H1 (cell line): ENCODE measurements at regions not wholly inside any gene's neighbourhood (a gene's known extent, or its start where the extent isn't known, plus 50 kb on each side); places are given as distances from the start of the nearest gene placed in this dataset.

Experiments used
- CTCF ChIA-PET: fragments of 300-600 bp; sonication (Branson Sonifier 250); formaldehyde crosslinking; loops from one replicate; lab custom pipeline; 2021; ENCODE audit not compliant: partially characterized antibody; lab: Charles Lee
- POLR2A ChIA-PET: fragments of 300-600 bp; sonication (Branson Sonifier 250); formaldehyde crosslinking; loops from one replicate; lab custom pipeline; 2021; ENCODE audit warnings: inconsistent platforms; ENCODE audit not compliant: partially characterized antibody; lab: Charles Lee
- DNase-seq, 2 experiments: peaks; one replicate each; pipeline versions ENCODE4 v3.0.0 to v3.0.0-alpha.2; 2010 to 2022; ENCODE audit warnings: low spot score in 2 of 2, low read depth in 1 of 2, mixed read lengths in 1 of 2
- FAIRE-seq: peaks from 2 replicates; lab custom pipeline; 2011; peaks lifted over from hg19 to GRCh38; lab: Jason Lieb, UNC
- H2AFZ ChIP-seq: 2 replicates; pipeline ENCODE4 v1.8.1; 2012; ENCODE audit warnings: low read length, inconsistent platforms
- H2AK5ac ChIP-seq: 2 replicates; pipeline ENCODE4 v1.6.1; 2013; ENCODE audit warnings: low read depth, low read length
- H2BK120ac ChIP-seq: replicated peaks from 2 replicates; pipeline ENCODE3; 2013; ENCODE audit warnings: low read depth, low read length, inconsistent platforms
- H2BK12ac ChIP-seq: 2 replicates; pipeline ENCODE4 v1.6.1; 2013; ENCODE audit warnings: low read depth, low read length
- H2BK15ac ChIP-seq: 2 replicates; pipeline ENCODE4 v1.6.1; 2013; ENCODE audit warnings: low read length
- H2BK20ac ChIP-seq: 2 replicates; pipeline ENCODE4 v1.6.1; 2013; ENCODE audit warnings: low read length
- H2BK5ac ChIP-seq: 2 replicates; pipeline ENCODE4 v1.6.1; 2013; ENCODE audit warnings: low read depth, low read length
- H3K14ac ChIP-seq: 2 replicates; pipeline ENCODE4 v1.6.1; 2013; ENCODE audit warnings: inconsistent platforms; ENCODE audit not compliant: insufficient read length
- H3K18ac ChIP-seq: 2 replicates; pipeline ENCODE4 v1.6.1; 2013; ENCODE audit warnings: low read length; ENCODE audit errors: extremely low read depth
- H3K23ac ChIP-seq: 2 replicates; pipeline ENCODE4 v1.6.1; 2013; ENCODE audit warnings: inconsistent platforms; ENCODE audit not compliant: insufficient read length
- H3K23me2 ChIP-seq: 2 replicates; pipeline ENCODE4 v1.6.1; 2013; ENCODE audit warnings: low read depth, low read length
- H3K27ac ChIP-seq: 2 replicates; pipeline ENCODE4 v1.6.1; 2011; ENCODE audit warnings: low read depth, low read length, inconsistent platforms
- H3K27me3 ChIP-seq, 4 experiments: replicated peaks in 1 of 4; 1 replicate in 1 of 4; 2 replicates in 3 of 4; pipeline versions ENCODE4 v1.6.1 to v1.8.1; 2011 to 2013; ENCODE audit warnings: low read length in 3 of 4, mild to moderate bottlenecking in 3 of 4, inconsistent platforms in 2 of 4, mixed read lengths in 2 of 4, moderate library complexity in 1 of 4; ENCODE audit not compliant: control insufficient read depth in 3 of 4, insufficient read depth in 3 of 4; ENCODE audit errors: extremely low read depth in 1 of 4
- H3K36me3 ChIP-seq, 4 experiments: 2 replicates each; pipeline versions ENCODE4 v1.6.1 to v1.8.1; 2011 to 2013; ENCODE audit warnings: mild to moderate bottlenecking in 4 of 4, low read length in 3 of 4, moderate library complexity in 2 of 4, control low read depth in 1 of 4, inconsistent platforms in 1 of 4; ENCODE audit not compliant: insufficient read depth in 4 of 4, control insufficient read depth in 2 of 4
- H3K4ac ChIP-seq: replicated peaks from 2 replicates; pipeline ENCODE3; 2013; ENCODE audit warnings: low read length, low read depth, mixed read lengths, inconsistent platforms; ENCODE audit not compliant: insufficient read length
- H3K4me1 ChIP-seq, 4 experiments: replicated peaks in 1 of 4; 1 replicate in 1 of 4; 2 replicates in 3 of 4; pipeline versions ENCODE4 v1.6.1 to v1.8.1; 2011 to 2013; ENCODE audit warnings: low read length in 3 of 4, inconsistent platforms in 2 of 4, mixed read lengths in 1 of 4; ENCODE audit not compliant: insufficient read depth in 4 of 4, control insufficient read depth in 3 of 4
- H3K4me2 ChIP-seq, 2 experiments: 2 replicates each; pipeline versions ENCODE4 v1.6.1 to v1.8.1; 2011 to 2013; ENCODE audit warnings: low read depth in 2 of 2, low read length in 2 of 2, control low read depth in 1 of 2, inconsistent platforms in 1 of 2, mild to moderate bottlenecking in 1 of 2; ENCODE audit not compliant: insufficient read depth in 1 of 2
- H3K4me3 ChIP-seq, 4 experiments: fragments of 200-600, 300-600 bp in 1 of 4; sonication (generic), shearing (Covaris generic), sonication (Bioruptor Twin) in 1 of 4; 2 replicates each; pipeline versions ENCODE4 v1.5.1 to v1.8.1; 2011 to 2016; ENCODE audit warnings: low read length in 4 of 4, low read depth in 3 of 4, control low read depth in 2 of 4, inconsistent platforms in 2 of 4, mild to moderate bottlenecking in 2 of 4, mixed read lengths in 1 of 4, moderate library complexity in 1 of 4; ENCODE audit not compliant: insufficient read depth in 2 of 4; ENCODE audit errors: extremely low read depth in 1 of 4
- H3K56ac ChIP-seq: replicated peaks from 2 replicates; pipeline ENCODE3; 2013; ENCODE audit warnings: low read depth, mild to moderate bottlenecking, mixed read lengths, low read length, inconsistent platforms; ENCODE audit not compliant: insufficient read length
- H3K79me1 ChIP-seq: 2 replicates; pipeline ENCODE4 v1.6.1; 2013; ENCODE audit warnings: low read depth, low read length, control low read depth
- H3K79me2 ChIP-seq, 2 experiments: 2 replicates each; pipeline versions ENCODE4 v1.6.1 to v1.8.1; 2012 to 2013; ENCODE audit warnings: low read length in 2 of 2, mild to moderate bottlenecking in 2 of 2, inconsistent platforms in 1 of 2; ENCODE audit not compliant: insufficient read depth in 2 of 2, control insufficient read depth in 1 of 2
- H3K9ac ChIP-seq, 4 experiments: replicated peaks in 1 of 4; 1 replicate in 1 of 4; 2 replicates in 3 of 4; pipeline versions ENCODE4 v1.6.1 to v1.8.1; 2011 to 2013; ENCODE audit warnings: low read depth in 3 of 4, low read length in 3 of 4, control low read depth in 2 of 4, mild to moderate bottlenecking in 2 of 4, moderate library complexity in 2 of 4, inconsistent platforms in 1 of 4; ENCODE audit errors: extremely low read depth in 1 of 4
- H3K9me3 ChIP-seq, 2 experiments: 2 replicates each; pipeline versions ENCODE4 v1.6.1 to v1.8.1; 2012 to 2013; ENCODE audit warnings: mild to moderate bottlenecking in 2 of 2, moderate library complexity in 2 of 2, control low read depth in 1 of 2, inconsistent platforms in 1 of 2, low read depth in 1 of 2, low read length in 1 of 2, mixed read lengths in 1 of 2; ENCODE audit not compliant: insufficient read depth in 2 of 2
- H4K20me1 ChIP-seq, 2 experiments: replicated peaks in 1 of 2; 2 replicates each; pipeline versions ENCODE3 to v1.8.1; 2011 to 2013; ENCODE audit warnings: inconsistent platforms in 2 of 2, low read length in 2 of 2, mild to moderate bottlenecking in 1 of 2; ENCODE audit not compliant: insufficient read depth in 2 of 2, control insufficient read depth in 1 of 2
- H4K5ac ChIP-seq: 2 replicates; pipeline ENCODE4 v1.6.1; 2013; ENCODE audit warnings: low read length, low read depth, mixed read lengths, inconsistent platforms; ENCODE audit not compliant: insufficient read length
- H4K8ac ChIP-seq: 2 replicates; pipeline ENCODE4 v1.8.0; 2013; ENCODE audit warnings: mild to moderate bottlenecking, moderate library complexity, low read length, inconsistent platforms; ENCODE audit not compliant: insufficient read depth; ENCODE audit errors: extremely low read depth
- H4K91ac ChIP-seq: replicated peaks from 2 replicates; pipeline ENCODE3; 2013; ENCODE audit warnings: low read length, mixed read lengths, inconsistent platforms; ENCODE audit not compliant: insufficient read length
- BRCA1 ChIP-seq: IDR thresholded peaks from 2 replicates; pipeline ENCODE4 v1.6.1; 2012; ENCODE audit warnings: low read depth, low read length, improper control_type of control experiment
- CHD1 ChIP-seq: IDR thresholded peaks from 2 replicates; pipeline ENCODE4 v1.6.1; 2012; ENCODE audit warnings: low read depth, low read length, improper control_type of control experiment
- CTBP2 ChIP-seq: IDR thresholded peaks from 2 replicates; pipeline ENCODE4 v1.7.0; 2011; ENCODE audit warnings: borderline replicate concordance, mild to moderate bottlenecking, moderate library complexity, mixed read lengths, low read length; ENCODE audit not compliant: insufficient read depth, insufficient read length
- CTCF ChIP-seq, 3 experiments: IDR thresholded peaks; 1 replicate in 2 of 3; 2 replicates in 1 of 3; pipeline versions ENCODE4 v1.5.1 to v1.6.1; 2011; ENCODE audit warnings: low read length in 3 of 3, mild to moderate bottlenecking in 3 of 3, inconsistent platforms in 2 of 3, low read depth in 1 of 3, moderate library complexity in 1 of 3; ENCODE audit not compliant: insufficient read depth in 1 of 3; ENCODE audit errors: control extremely low read depth in 1 of 3
- GABPA ChIP-seq: IDR thresholded peaks from 2 replicates; pipeline ENCODE4 v1.6.1; 2011; ENCODE audit warnings: mild to moderate bottlenecking, low read length, moderate library complexity, borderline replicate concordance; ENCODE audit not compliant: insufficient read depth
- HDAC2 ChIP-seq, 2 experiments: fragments of 300-600 bp in 1 of 2; sonication (generic) in 1 of 2; IDR thresholded peaks; 2 replicates each; pipeline ENCODE4 v1.6.1; 2011 to 2012; ENCODE audit warnings: low read depth in 2 of 2, low read length in 2 of 2, mild to moderate bottlenecking in 2 of 2, moderate library complexity in 2 of 2, borderline replicate concordance in 1 of 2, inconsistent platforms in 1 of 2
- MAFK ChIP-seq: IDR thresholded peaks from 2 replicates; pipeline ENCODE4 v1.6.1; 2012; ENCODE audit warnings: low read depth, mild to moderate bottlenecking, improper control_type of control experiment, low read length
- RFX5 ChIP-seq: IDR thresholded peaks from 2 replicates; pipeline ENCODE4 v1.6.1; 2011; ENCODE audit warnings: low read depth, low read length, improper control_type of control experiment, borderline replicate concordance
- RNF2 ChIP-seq: fragments of 200-900, 300-1000 bp; sonication (generic); IDR thresholded peaks from 2 replicates; pipeline ENCODE4 v1.7.1; 2016; ENCODE audit warnings: borderline replicate concordance, low read depth, mild to moderate bottlenecking, antibody characterized with exemption, low read length; ENCODE audit not compliant: poor library complexity, severe bottlenecking; ENCODE audit errors: missing control alignments
- RXRA ChIP-seq: IDR thresholded peaks from 2 replicates; pipeline ENCODE4 v1.6.1; 2011; ENCODE audit warnings: low read depth, mild to moderate bottlenecking, low read length, moderate library complexity; ENCODE audit not compliant: insufficient read depth
- SP1 ChIP-seq: IDR thresholded peaks from 2 replicates; pipeline ENCODE4 v1.6.1; 2011; ENCODE audit warnings: low read depth, low read length
- WGBS, 2 experiments: shearing (Covaris generic) in 1 of 2; methylation state at CpG; one replicate each; pipeline versions ENCODE4 v1.1.6 to v1.1.7; 2013 to 2015; ENCODE audit warnings: low lambda C conversion rate in 2 of 2, mixed read lengths in 2 of 2, inconsistent platforms in 1 of 2, low coverage in 1 of 2, missing lambda C conversion rate in 1 of 2; ENCODE audit not compliant: insufficient replicate concordance in 2 of 2, insufficient coverage in 1 of 2, insufficient read length in 1 of 2; ENCODE audit errors: extremely low coverage in 1 of 2, missing lambda C conversion rate in 1 of 2; 5-methylcytosine and 5-hydroxymethylcytosine counted together

- no peak overlapping the region for H3K18ac ChIP-seq
- H3K4me3 ChIP-seq = no peak overlapping the region
- no peak overlapping the region for H3K4me2 ChIP-seq
- H2BK5ac ChIP-seq = no peak overlapping the region
- H3K4ac ChIP-seq = no peak overlapping the region
- no peak overlapping the region for H2BK20ac ChIP-seq
- no peak overlapping the region for H2BK12ac ChIP-seq
- no peak overlapping the region for H4K91ac ChIP-seq
- H3K23me2 ChIP-seq = no peaks in the 10 kb centered on the region
- ChIA-PET CTCF (interaction anchor here (0.6 to 1.6 kb wide), 3 partner anchors 14 to 19 kb away, joined by 3 read pairs; no protein-coding TSS in a partner anchor), POLR2A (no interaction called here)
- H3K9me3 ChIP-seq = no peaks in the 10 kb centered on the region
- no peak overlapping the region for H3K23ac ChIP-seq
- H3K27ac ChIP-seq = no peak overlapping the region
- no peak overlapping the region for H3K56ac ChIP-seq
- DNase-seq (no peak), FAIRE-seq (no peak)
- no peak overlapping the region for H4K8ac ChIP-seq
- H2BK120ac ChIP-seq = no peak overlapping the region
- H4K20me1 ChIP-seq = no peaks in the 10 kb centered on the region
- no peak overlapping the region for H2BK15ac ChIP-seq
- WGBS, 2 experiments = 91% methylated on average over 2 of the region's 2 CpGs; no CpG with 5 or more reads in 1 of the 2 experiments
- no peaks in the 10 kb centered on the region for H3K79me2 ChIP-seq
- H3K36me3 ChIP-seq = no peaks in the 10 kb centered on the region
- H3K14ac ChIP-seq = no peak overlapping the region
- no peaks in the 10 kb centered on the region for H3K4me1 ChIP-seq
- no peaks in the 10 kb centered on the region for H3K79me1 ChIP-seq
- no peak overlapping the region for H2AK5ac ChIP-seq
- H2AFZ ChIP-seq = no peak overlapping the region
- H3K27me3 ChIP-seq = no peaks in the 10 kb centered on the region
- no peak overlapping the region for H3K9ac ChIP-seq
- no peak overlapping the region for H4K5ac ChIP-seq
- TF ChIP-seq HDAC2 (IDR thresholded peaks at IDR 0.05; ENCODE audit: borderline replicate concordance in 1 of 2, low read depth in 2 of 2, low read length in 2 of 2) = no peak
- no peak for TF ChIP-seq SP1
- no peak for TF ChIP-seq MAFK
- no peak for TF ChIP-seq GABPA
- TF ChIP-seq RNF2 = no peak
- TF ChIP-seq CTCF (IDR thresholded peaks at IDR 0.05; ENCODE audit: control extremely low read depth in 1 of 3, insufficient read depth in 1 of 3, low read depth in 1 of 3, low read length in 3 of 3) = no peak
- TF ChIP-seq BRCA1 = no peak
- TF ChIP-seq CTBP2 = no peak
- no peak for TF ChIP-seq CHD1
- TF ChIP-seq RFX5 = no peak
- TF ChIP-seq RXRA = no peak
These were observed 76.0 kb upstream of the DCBLD2 start for GRCh38 chr3:98977520-98977919.
